ENCODE measurements at regions not wholly inside any gene's neighbourhood (a gene's known extent, or its start where the extent isn't known, plus 50 kb on each side); places are given as distances from the start of the nearest gene placed in this dataset.

DNA sequence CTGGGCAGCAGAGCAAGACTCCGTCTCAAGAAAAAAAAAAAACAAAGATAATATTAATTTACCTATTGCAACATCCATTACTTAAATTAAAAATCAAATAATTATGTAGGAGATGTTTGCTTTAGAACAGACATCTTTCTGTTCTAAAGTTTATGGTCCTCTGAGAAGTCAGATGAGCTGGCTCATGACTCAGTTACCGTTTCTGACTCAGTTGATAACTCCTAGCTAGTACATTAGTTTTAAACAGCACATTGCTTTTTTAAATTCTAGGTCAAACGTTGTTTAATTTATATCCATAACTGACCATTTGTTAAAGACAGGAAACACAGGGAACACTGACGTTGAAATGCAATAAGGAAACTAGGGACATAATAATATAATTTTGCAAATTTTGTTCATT lies 162.7 kb downstream of the ETV1 start:
- DNase-seq: no peak
- no peak overlapping the region for H3K4me3 Mint-ChIP-seq
- no peaks in the 10 kb centered on the region for H3K27me3 Mint-ChIP-seq
- H3K4me1 Mint-ChIP-seq: no peaks in the 10 kb centered on the region
- peaks cover 0 to 11% (median 3%) of the 10 kb centered on the region in 7 donors for H3K9me3 Mint-ChIP-seq
- no peak overlapping the region for H3K27ac Mint-ChIP-seq
- no peak for ATAC-seq (ENCODE audit: low read depth in 2 of 2)
- H3K36me3 Mint-ChIP-seq: no peaks in the 10 kb centered on the region

GRCh38 chr7:13827716-13828115 lies 161.8 kb downstream of the ETV1 start:
- Mint-ChIP-seq H3K4me1 (no peaks in the 10 kb centered on the region), H3K27me3 (no peaks in the 10 kb centered on the region), H3K36me3 (no peaks in the 10 kb centered on the region), H3K9me3 (peaks cover 0 to 11% (median 2%) of the 10 kb centered on the region in 7 donors), H3K4me3 (no peak overlapping the region), H3K27ac (no peak overlapping the region)
- no peak for ATAC-seq (ENCODE audit: low read depth in 2 of 2)
- no peak for DNase-seq

GRCh38 chr7:13829231-13829630 lies 160.2 kb downstream of the ETV1 start:
- no peaks in the 10 kb centered on the region for H3K4me1 Mint-ChIP-seq
- no peak overlapping the region for H3K4me3 Mint-ChIP-seq
- H3K27ac Mint-ChIP-seq: no peak overlapping the region
- no peaks in the 10 kb centered on the region for H3K36me3 Mint-ChIP-seq
- no peaks in the 10 kb centered on the region for H3K27me3 Mint-ChIP-seq
- DNase-seq (no peak), ATAC-seq (ENCODE audit: low read depth in 2 of 2) (no peak)
- H3K9me3 Mint-ChIP-seq: peaks cover 0 to 8% (median 3%) of the 10 kb centered on the region in 7 donors

GRCh38 chr7:13829914-13830900 lies 159.3 kb downstream of the ETV1 start:
- H3K27ac Mint-ChIP-seq: no peak overlapping the region
- H3K4me1 Mint-ChIP-seq: no peaks in the 10 kb centered on the region
- H3K36me3 Mint-ChIP-seq: no peaks in the 10 kb centered on the region
- H3K9me3 Mint-ChIP-seq: peaks cover 0 to 4% (median 2%) of the 10 kb centered on the region in 7 donors
- H3K27me3 Mint-ChIP-seq: no peaks in the 10 kb centered on the region
- DNase-seq: no peak
- H3K4me3 Mint-ChIP-seq: no peak overlapping the region
- no peak for ATAC-seq (ENCODE audit: low read depth in 2 of 2)

GRCh38 chr7:13832346-13832745 lies 157.1 kb downstream of the ETV1 start:
- Mint-ChIP-seq H3K9me3 (peaks cover 0 to 3% (median 0%) of the 10 kb centered on the region in 7 donors), H3K27ac (no peak overlapping the region)
- no peak for ATAC-seq (ENCODE audit: low read depth in 2 of 2)

GRCh38 chr7:13834328-13834761 lies 155.1 kb downstream of the ETV1 start:
- ATAC-seq (ENCODE audit: low read depth in 2 of 2) (no peak), DNase-seq (no peak)
- no peak overlapping the region for H3K27ac Mint-ChIP-seq
- no peaks in the 10 kb centered on the region for H3K36me3 Mint-ChIP-seq
- no peaks in the 10 kb centered on the region for H3K4me1 Mint-ChIP-seq
- H3K9me3 Mint-ChIP-seq: peaks cover 0 to 2% (median 0%) of the 10 kb centered on the region in 7 donors
- H3K4me3 Mint-ChIP-seq: no peak overlapping the region
- H3K27me3 Mint-ChIP-seq: no peaks in the 10 kb centered on the region

More at GRCh38 chr7:13832346-13832745, 157.1 kb downstream of the ETV1 start:
- H3K4me1 Mint-ChIP-seq: no peaks in the 10 kb centered on the region
- H3K36me3 Mint-ChIP-seq: no peaks in the 10 kb centered on the region
- no peak for DNase-seq
- no peak overlapping the region for H3K4me3 Mint-ChIP-seq
- no peaks in the 10 kb centered on the region for H3K27me3 Mint-ChIP-seq

DNA sequence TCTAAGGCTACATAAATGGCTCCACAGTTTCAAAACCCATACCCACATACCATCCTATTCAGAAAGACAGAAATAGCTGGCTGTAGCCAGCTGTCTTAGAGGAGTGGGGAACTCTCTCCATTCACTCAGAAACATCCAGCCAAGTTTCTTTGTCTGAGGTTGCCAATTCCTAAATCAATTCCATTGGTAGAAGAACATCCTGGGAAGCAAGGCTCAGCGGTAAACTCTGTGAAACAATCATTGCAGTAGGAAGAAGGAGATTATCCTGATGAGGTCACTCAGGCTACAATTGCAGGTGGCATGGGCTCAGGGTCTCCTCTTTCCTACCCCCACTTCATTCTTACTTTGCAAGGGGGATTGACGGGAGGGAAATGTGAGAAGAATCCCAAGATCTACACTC lies 154.0 kb downstream of the ETV1 start:
- no peak for ATAC-seq (ENCODE audit: low read depth in 2 of 2)
- Mint-ChIP-seq H3K36me3 (no peaks in the 10 kb centered on the region), H3K27ac (no peak overlapping the region), H3K27me3 (no peaks in the 10 kb centered on the region), H3K4me1 (no peaks in the 10 kb centered on the region), H3K9me3 (peaks cover 0 to 2% (median 0%) of the 10 kb centered on the region in 7 donors), H3K4me3 (no peak overlapping the region)
- DNase-seq: no peak

- H3K36me3 Mint-ChIP-seq: no peaks in the 10 kb centered on the region
- H3K27me3 Mint-ChIP-seq: no peaks in the 10 kb centered on the region
- H3K4me1 Mint-ChIP-seq: no peaks in the 10 kb centered on the region
- no peak for ATAC-seq (ENCODE audit: low read depth in 2 of 2)
- no peak overlapping the region for H3K27ac Mint-ChIP-seq
- DNase-seq: no peak
- no peak overlapping the region for H3K4me3 Mint-ChIP-seq
- H3K9me3 Mint-ChIP-seq: peaks cover 0 to 4% (median 0%) of the 10 kb centered on the region in 7 donors
Measured at GRCh38 chr7:13839063-13839462, 150.4 kb downstream of the ETV1 start.

All from naive B cell (primary cell).